Inferior parietal cortex (tissue), 1 donor: ENCODE measurements at regions not wholly inside any gene's neighbourhood (a gene's known extent, or its start where the extent isn't known, plus 50 kb on each side); places are given as distances from the start of the nearest gene placed in this dataset.

Source experiments
- DNase-seq: peaks from one replicate; pipeline ENCODE4 v3.0.0-alpha.2; 2016; ENCODE audit errors: extremely low spot score

DNA sequence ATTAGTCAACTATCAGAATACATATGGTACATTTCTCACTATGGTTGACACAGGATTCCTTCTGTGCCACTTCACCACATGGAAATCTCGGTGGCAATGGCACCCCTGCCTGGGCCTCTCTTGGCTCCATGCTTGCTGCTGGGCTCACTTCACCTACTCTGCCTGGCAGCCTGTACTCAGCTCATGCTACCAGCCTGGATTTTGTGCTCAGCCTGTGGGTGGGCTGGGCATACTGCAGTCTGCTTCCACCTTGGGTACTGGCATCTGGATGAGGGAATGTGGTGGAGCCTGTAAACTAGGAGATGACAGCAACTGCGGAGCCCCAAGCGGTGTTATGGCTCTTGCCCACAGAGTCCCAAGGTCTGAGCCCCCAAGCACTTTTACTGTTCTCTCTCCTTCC, 604.1 kb downstream of the MTRR start:
- DNase-seq, result no peak

DNA sequence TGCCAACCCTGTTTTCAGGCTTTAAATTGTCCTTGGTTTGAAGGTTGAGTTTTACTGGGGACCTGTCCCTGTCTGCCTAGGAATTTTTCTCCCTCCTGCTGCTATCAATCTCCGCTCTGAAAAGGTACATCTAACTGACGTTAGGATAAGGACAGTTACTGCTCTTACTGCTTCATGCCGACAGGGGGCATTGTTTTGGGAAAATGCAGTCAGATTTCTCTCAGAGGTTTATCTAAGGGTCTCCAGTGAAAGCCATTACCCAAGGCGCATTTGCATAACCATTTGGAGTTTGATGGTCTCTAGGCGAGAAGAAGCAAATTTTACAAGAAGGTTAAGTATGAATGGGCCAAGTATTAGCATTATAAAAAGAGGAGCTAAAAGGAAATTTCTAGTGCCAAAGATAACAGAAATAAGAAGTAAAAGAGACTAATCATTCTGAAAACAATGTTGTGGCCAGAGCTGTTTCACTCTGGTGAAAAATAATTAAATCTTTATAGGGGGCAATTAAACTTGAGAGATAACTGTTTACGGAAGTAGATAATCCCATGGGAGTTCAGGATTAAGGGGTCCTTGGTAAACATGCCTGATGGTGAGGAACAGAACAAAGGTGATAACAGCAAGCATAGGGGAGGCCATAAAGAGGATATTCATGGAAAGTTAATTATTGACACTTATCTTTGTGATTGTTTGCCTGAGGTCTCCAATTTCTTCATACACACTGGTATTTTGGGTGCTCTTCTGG, 605.0 kb downstream of the MTRR start:
- DNase-seq, result no peak

DNA sequence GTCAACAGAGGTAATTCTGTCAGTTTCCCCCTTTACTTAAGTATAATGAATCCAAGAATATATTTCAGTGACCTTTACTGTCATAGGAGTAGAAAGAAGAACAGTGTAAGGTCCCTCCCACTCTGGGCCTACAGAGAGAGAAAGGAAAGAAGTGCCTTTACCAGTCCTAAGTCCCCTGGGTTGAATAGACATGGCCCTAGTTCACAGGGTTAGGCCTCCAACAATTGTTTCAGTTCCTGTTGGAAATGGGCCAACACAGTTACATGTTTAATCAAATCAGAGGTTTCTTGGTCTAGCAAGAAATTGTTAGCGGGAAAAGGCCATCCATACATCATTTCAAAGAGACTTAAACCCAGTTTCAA, 605.6 kb downstream of the MTRR start:
- no peak for DNase-seq

DNA sequence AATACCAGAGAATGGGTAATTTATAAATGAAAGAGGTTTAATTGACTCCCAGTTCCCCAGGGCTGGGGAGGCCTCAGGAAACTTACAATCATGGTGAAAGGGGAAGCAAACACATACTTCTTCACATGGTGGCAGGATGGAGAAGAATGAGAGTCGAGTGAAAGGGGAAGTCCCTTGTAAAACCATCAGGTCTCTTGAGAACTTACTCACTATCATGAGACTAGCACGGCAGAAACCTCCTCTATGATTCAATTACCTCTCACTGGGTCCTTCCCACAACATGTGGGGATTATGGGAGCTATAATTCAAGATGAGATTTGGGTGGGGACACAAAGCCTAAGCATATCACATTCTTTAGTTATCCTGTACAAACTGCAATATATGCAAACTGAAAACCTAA, 609.4 kb downstream of the MTRR start:
- DNase-seq, result no peak

DNA sequence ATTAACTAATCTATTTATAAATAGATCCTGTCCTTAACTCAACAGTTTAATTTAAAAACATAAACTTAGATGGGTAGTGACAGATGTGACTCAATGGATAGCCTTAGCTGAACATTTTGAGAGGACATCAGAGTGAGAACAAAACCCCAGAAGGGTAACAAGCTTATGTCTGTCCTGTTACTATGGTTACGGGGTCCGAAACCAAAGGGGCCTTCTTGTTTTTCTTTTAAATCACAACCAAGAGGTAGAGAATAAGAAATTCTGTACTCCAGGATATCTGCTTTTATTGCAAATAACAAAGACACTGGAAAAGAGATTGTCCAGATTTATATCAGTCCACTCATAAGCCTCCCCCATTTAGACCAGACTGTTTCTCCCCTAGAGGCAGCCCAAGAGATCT, 612.1 kb downstream of the MTRR start:
- no peak for DNase-seq

DNA sequence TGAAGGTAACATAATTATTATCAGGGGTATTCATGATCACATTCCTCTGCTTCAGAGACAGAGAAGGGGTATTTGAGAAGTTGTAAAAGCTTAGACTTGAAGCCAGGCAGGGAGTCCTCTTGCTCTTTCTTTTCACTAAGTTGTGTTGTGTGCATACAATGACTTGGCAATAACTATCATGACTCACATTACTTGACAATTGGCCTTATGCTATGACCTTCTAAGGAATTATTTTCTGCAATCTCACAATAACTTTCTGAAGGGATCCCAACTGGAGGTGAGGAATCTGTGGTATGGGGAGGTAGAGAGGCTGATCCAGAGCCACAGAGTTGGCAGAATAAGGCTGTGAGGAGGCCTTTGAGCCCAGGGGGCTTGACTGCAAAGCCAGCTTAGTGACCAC, 622.3 kb downstream of the MTRR start:
- no peak for DNase-seq

DNA sequence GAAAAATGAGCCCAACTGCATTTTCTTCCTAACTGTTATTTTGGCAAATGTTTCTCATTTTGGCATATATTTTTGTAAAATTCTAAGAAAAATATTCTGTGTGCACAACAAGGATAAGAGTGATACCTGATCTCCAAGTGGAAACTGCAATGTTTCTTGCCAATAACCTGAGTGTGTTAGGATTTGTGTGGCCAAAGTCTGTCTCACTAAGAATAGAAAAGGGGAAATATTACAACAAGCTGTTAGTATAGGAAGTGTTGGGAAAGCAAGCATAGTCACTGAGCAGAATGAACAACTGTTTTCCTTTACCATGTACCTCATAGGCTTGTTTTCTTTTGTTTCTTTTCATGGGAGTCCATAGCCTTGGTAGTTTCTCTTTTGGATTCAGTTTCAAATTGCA, 624.2 kb downstream of the MTRR start:
- no peak for DNase-seq

DNA sequence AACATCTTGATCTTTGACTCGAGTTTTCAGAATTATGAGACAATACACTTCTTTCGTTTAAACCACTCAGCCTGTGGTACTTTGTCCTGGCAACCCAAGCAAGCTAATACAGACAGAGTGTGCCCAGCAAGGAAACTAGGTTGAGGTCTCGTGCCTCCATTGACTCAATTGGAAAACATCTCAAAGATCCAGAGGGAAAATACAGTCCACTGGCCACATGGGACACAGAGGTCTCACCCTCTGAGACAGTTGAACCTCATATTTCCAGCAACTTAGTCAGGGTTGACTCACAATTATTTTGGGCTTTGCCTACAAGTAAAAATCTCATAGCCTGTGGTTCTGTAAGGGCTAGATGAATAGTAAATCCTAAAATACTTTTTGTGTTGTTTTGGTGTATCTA, 631.5 kb downstream of the MTRR start:
- no peak for DNase-seq

DNA sequence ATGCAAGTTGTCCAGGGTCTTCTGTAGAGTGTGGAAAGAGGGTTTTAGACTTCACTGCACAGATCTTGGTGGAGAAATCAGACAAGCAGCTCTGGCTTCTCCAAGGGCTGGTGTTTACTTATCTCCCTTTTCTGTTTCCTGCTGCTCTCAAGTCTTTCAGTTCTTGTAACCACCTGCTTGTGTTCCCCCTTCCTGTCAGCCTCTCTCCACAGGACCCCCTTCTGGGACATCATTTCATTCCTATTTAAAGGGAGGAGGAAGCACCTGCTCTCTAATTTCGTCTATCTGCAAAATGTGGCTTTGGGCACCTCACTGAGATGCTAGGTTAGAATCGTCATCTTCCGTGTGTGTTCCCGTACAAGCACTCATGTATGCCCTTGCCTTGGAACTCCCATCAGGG, 636.2 kb downstream of the MTRR start:
- DNase-seq, result no peak

DNA sequence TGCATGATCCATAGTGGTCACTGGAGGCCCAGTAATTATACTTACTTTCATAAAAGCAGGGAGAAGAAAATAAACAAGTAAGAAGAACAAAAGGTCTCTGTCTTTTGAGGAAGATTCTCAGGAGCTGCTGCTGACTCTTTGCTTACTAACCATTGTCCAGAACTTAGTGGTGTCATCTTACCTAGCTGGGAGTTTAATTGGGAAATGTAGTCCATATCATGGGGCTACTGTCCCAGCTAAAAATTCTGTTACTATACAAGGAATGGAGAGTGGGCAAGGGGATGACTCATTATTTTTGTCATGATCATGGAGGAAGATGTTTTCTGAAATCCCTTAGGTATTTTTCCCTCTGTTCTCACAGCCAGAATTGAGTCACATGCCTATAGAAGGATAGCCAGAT, 639.3 kb downstream of the MTRR start:
- no peak for DNase-seq

DNA sequence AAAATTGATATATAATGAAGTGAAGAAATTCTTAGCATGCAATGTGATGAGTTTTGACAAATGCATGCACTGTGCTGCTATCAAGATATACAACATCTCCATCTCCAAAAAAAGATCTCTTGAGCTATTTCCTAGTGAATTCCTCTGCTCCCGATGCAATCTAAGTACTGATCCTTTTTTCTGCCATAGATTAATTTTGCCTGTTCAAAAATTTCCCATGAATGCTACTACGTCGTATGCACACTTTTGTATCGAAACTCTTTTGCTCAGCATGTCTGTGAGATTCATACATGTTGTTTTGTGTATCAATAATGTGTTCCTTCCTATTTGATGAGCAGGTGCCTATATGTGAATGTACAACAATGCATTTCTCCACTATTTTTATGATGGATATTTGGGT, 647.4 kb downstream of the MTRR start:
- DNase-seq, result no peak

DNA sequence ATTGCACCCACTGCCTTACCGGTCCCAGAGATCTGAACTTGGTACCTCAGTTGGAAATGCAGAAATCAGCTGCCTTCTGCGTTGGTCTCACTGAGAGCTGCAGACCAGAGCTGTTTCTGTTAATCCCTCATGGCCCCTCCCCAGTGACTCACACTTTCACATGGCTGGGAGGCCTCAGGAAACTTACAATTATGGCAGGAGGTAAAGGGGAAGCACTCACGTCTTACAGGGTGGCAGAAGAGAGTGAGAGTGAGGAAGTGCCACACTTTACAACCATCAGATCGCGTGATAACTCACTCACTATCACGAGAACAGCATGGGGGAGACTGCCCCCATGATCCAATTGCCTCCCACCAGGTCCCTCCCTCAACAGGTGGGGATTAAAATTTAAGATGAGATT, 648.5 kb downstream of the MTRR start:
- no peak for DNase-seq

DNA sequence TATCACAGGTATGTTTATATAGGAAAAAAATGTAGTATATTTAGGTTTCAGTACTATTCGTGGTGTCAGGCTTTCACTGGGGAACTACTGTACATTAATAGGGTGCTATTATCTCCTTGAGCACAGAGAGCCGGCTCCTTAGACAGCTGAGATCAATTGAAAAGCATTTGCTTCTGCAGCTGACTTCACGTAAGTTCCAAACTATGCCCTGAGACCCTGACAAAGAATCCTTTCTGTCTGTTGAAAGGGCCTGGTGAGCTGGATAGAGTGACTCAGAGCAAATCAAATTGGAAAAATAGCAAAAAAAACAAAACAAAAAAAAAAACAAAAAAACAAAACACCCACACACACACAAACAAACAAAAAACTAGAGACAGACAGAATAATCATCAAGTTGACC, 652.0 kb downstream of the MTRR start:
- no peak for DNase-seq

DNA sequence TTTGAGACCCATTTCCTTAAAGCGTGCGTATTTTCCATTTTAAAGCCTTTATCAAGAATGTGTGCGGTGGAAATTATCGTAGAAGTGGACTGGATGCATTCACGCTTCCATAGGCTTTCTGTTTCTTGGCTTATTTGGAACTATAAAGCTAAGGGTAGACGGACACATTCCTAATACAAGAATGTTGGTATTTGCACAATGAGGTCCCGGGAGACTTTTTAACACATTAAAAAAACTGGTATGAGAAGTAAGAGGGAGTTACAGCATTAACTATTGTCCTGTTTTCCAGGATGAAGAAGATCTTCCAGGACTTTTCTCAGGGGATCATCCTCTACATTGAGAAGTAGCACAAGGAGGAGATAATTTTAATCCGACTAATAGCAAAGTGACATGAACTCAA, 653.0 kb downstream of the MTRR start:
- no peak for DNase-seq

DNA sequence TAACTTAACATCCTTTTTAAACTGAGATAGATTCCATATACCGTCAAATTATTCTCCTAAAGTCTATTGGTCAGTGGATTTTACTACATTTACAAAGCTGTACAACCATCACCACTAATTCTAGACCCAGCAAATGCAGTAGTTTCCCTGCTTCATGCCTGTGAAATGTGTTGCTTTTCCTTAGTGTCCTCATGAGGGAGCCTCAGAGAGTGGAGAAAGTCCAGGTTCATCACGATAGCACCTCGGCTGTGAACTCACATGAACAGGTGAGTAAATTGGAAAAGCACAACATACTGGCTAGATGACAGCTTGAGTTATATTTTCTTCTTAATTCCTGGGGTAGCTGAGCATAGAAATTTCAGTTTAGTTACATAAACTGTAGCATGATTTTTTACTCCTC, 653.7 kb downstream of the MTRR start:
- DNase-seq, result no peak

DNA sequence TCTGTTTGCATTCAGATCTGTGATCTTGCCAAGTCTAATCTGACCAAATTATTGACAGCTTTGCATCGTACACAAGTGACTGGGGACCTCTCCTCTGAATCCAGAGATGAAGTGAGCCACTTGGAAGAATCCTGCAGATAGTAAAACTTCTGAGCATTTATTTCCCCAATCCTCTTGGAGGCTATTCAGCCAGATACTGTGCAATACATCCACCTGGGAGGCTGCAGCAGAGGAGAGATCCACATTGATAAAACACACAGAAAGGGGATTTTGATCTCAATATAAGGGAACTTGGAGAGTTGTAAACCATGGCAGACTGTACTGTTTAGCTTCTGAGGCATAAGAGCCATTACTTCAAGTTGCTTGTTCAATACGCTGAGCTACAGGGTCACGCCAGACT, 654.6 kb downstream of the MTRR start:
- DNase-seq, result no peak

DNA sequence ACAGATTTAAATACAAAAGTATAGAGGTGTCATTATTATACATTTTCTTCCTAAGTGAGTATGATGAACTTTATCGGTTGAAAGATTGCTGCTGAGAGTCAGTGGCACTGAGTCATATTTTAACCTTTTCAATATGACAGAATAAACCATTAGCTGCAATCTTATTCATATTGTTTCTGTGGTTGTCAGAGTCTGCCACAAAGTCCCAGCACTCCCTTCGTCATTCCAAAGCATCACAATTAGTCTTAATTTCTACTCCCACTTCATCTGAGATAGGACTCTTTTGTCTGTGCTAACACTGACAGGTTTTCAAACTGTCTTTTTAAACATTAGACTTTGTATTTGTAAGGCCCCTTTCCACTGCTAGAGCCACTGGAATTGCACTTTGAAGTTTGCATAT, 656.9 kb downstream of the MTRR start:
- no peak for DNase-seq

DNA sequence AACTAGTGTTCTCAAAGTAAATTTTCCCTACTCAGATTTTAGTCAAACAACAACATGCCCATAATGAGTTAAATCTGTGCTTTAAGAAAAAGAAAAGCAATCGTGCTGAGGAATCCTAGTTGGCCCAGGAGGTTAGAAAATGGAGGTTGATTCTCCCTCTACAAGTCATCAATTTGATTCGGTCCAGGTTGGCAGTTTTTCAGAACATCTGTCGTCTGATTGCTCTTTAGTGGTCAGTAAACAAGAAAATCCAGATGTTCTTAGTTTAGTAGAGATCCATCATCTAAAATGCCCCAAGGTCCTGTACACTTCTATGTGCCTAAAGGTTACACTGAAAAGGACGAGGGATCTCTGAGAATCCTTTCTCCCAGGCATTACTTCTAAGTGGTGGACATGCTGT, 659.2 kb downstream of the MTRR start:
- no peak for DNase-seq

DNA sequence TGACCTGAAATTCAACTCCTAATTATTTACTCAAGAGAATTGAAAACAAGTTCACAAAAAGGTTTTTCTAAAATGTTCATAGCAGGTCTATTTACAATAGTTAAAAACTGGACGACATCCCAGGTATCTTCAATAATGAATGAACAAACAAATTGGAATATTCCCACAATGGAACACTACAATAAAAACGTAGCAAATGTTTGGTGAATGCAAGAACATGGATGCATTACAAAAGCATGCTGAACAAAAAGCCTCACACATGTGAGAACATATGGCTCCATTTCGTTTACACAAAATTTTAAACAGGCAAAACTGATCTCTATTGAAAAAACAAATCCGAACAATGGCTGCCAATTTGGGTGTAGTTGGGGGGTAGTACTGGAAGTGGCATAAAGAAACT, 669.9 kb downstream of the MTRR start:
- no peak for DNase-seq

DNA sequence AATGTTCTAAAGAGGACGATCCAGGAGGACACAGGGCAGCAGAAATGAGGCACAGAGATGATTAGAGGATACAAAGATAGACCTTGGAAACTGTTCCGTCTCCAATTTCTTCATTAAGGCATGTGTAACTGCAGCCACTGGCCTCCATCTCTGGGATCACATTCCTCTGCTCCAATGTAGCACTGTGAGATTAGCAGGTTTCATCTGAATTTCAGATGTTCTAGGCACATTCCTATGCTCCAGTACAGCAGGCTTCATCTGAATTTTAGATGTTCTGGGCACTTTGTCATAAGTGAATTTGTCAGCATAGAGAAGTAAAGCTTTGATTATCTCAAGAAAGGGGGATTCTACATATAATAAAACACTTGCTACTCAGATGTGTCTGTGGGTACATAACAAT, 671.4 kb downstream of the MTRR start:
- DNase-seq, result no peak

DNA sequence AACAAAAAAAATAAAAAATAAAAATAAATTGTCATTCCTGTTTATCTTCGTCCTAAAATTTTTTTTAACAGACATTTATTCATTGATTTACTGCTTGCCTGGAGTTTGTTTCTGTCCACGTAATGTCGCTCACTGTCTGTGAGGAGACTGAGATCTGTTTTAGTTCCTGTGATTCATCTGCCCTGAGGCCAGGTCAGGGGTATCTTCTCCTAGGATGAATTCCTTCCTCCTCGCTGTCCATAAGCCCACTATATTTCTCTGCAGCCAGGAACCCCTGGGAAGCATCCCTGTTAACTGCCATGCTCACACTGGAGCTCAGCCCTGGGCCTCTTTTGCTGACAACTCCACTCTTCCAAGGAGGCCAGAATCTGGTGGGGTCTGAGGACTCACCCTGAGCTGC, 682.0 kb downstream of the MTRR start:
- DNase-seq, result no peak

DNA sequence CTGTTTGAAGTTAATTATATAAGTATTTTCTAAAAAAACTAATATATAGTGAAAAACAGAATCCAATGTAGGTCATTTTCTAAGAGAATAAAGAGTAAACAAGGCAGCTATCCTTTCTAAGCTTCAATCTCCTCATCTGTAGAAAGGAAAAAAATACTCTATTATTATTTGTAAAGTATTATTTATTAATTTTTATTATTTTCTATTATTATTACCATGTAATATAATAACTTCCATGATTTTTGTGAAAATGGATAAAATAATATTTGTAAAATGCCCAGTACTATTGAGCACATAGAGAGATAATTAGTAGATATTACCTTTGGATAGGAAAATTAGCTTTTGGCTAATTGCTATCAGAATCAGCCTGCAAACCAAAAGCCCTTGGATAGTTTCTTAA, 684.4 kb downstream of the MTRR start:
- DNase-seq, result no peak

DNA sequence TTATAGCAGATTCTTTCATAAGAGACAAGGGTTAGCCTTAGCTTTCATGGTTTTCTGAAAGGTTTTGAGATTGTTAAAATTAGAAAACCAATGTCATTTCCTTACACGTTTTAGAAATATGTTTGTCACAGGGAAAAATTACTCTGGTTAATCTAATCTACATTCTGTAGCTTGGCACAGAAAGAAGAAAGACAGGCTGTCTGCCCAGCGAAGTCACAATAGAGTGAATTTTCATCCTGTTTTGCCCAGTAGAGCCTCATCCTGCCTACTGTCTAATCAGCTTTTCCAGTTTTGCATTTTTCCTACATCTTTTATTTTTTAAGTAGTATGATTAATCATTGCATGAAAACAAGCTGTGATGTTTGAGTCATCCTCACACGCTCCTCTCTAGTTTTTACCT, 688.8 kb downstream of the MTRR start:
- DNase-seq, result no peak

DNA sequence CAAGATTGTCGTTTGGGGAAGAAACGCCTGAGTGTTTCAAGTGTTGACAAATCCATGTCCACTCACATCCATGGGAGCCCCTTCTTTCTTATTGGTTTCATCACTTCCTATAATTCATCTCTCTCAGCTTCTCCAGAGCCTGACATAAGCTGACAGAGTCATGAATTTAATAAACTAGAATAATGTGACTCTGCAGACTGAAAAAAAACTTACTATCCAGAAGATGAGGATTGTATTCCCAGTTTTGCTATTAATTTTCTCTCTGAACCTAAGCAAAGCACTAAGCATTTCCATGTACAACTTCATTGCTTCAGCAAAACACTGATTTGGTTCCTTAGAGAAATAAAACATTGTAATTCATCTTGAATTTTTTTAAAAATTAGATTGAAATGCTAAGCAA, 691.8 kb downstream of the MTRR start:
- DNase-seq, result no peak
